ENCODE measurements at regions not wholly inside any gene's neighbourhood (a gene's known extent, or its start where the extent isn't known, plus 50 kb on each side); places are given as distances from the start of the nearest gene placed in this dataset.

- DNase-seq (no peak), ATAC-seq (no peak)
- no peaks in the 10 kb centered on the region for H3K4me1 ChIP-seq
- H3K27me3 ChIP-seq: no peaks in the 10 kb centered on the region
- H3K9me3 ChIP-seq: no peaks in the 10 kb centered on the region
- H3K36me3 ChIP-seq: no peaks in the 10 kb centered on the region
- H3K4me3 ChIP-seq: no peak overlapping the region
- intact Hi-C loops (cut with DNase I): no loop called here
- no peak for TF ChIP-seq CTCF (IDR thresholded peaks at IDR 0.05)
- no peak overlapping the region for H3K27ac ChIP-seq
Observed at GRCh38 chr3:106783231-106783630, 594.0 kb upstream of the CCDC54 start.

GRCh38 chr3:106789276-106789675 is 588.0 kb upstream of the CCDC54 start:
- no peak overlapping the region for H3K27ac ChIP-seq
- no peaks in the 10 kb centered on the region for H3K36me3 ChIP-seq
- DNase-seq: no peak
- H3K9me3 ChIP-seq: no peaks in the 10 kb centered on the region
- H3K4me3 ChIP-seq: no peak overlapping the region
- no peak for TF ChIP-seq CTCF (IDR thresholded peaks at IDR 0.05)
- H3K4me1 ChIP-seq: no peaks in the 10 kb centered on the region
- no peaks in the 10 kb centered on the region for H3K27me3 ChIP-seq
- no peak for ATAC-seq
- intact Hi-C loops (cut with DNase I): no loop called here

- Histone ChIP-seq H3K27me3 (no peaks in the 10 kb centered on the region), H3K27ac (no peak overlapping the region), H3K4me1 (no peaks in the 10 kb centered on the region), H3K9me3 (no peaks in the 10 kb centered on the region), H3K4me3 (no peak overlapping the region), H3K36me3 (no peaks in the 10 kb centered on the region)
- DNase-seq (no peak), ATAC-seq (no peak)
- intact Hi-C loops (cut with DNase I): no loop called here
- TF ChIP-seq CTCF (IDR thresholded peaks at IDR 0.05): no peak
Observed at GRCh38 chr3:106792716-106793115, 584.5 kb upstream of the CCDC54 start.

GRCh38 chr3:106794442-106794841 is 582.8 kb upstream of the CCDC54 start:
- ATAC-seq: no peak
- no peak overlapping the region for H3K27ac ChIP-seq
- no peaks in the 10 kb centered on the region for H3K4me1 ChIP-seq
- DNase-seq: no peak
- H3K36me3 ChIP-seq: no peaks in the 10 kb centered on the region
- no peak for TF ChIP-seq CTCF (IDR thresholded peaks at IDR 0.05)
- H3K9me3 ChIP-seq: no peaks in the 10 kb centered on the region
- H3K27me3 ChIP-seq: no peaks in the 10 kb centered on the region
- no peak overlapping the region for H3K4me3 ChIP-seq
- intact Hi-C loops (cut with DNase I): no loop called here

GRCh38 chr3:106795553-106795952 is 581.7 kb upstream of the CCDC54 start:
- TF ChIP-seq CTCF (IDR thresholded peaks at IDR 0.05): no peak
- intact Hi-C loops (cut with DNase I): no loop called here

GRCh38 chr3:106797461-106797860 is 579.8 kb upstream of the CCDC54 start:
- H3K27ac ChIP-seq: no peak overlapping the region
- no peaks in the 10 kb centered on the region for H3K9me3 ChIP-seq
- H3K36me3 ChIP-seq: no peaks in the 10 kb centered on the region
- no peaks in the 10 kb centered on the region for H3K4me1 ChIP-seq
- intact Hi-C loops (cut with DNase I): no loop called here
- H3K4me3 ChIP-seq: no peak overlapping the region
- ATAC-seq (no peak), DNase-seq (no peak)
- no peaks in the 10 kb centered on the region for H3K27me3 ChIP-seq
- TF ChIP-seq CTCF (IDR thresholded peaks at IDR 0.05): no peak

More at GRCh38 chr3:106795553-106795952, 581.7 kb upstream of the CCDC54 start:
- no peaks in the 10 kb centered on the region for H3K9me3 ChIP-seq
- no peaks in the 10 kb centered on the region for H3K27me3 ChIP-seq
- no peaks in the 10 kb centered on the region for H3K4me1 ChIP-seq
- ATAC-seq (no peak), DNase-seq (no peak)
- H3K27ac ChIP-seq: no peak overlapping the region
- H3K4me3 ChIP-seq: no peak overlapping the region
- no peaks in the 10 kb centered on the region for H3K36me3 ChIP-seq
